ENCODE measurements at regions not wholly inside any gene's neighbourhood (a gene's known extent, or its start where the extent isn't known, plus 50 kb on each side); places are given as distances from the start of the nearest gene placed in this dataset.

DNA sequence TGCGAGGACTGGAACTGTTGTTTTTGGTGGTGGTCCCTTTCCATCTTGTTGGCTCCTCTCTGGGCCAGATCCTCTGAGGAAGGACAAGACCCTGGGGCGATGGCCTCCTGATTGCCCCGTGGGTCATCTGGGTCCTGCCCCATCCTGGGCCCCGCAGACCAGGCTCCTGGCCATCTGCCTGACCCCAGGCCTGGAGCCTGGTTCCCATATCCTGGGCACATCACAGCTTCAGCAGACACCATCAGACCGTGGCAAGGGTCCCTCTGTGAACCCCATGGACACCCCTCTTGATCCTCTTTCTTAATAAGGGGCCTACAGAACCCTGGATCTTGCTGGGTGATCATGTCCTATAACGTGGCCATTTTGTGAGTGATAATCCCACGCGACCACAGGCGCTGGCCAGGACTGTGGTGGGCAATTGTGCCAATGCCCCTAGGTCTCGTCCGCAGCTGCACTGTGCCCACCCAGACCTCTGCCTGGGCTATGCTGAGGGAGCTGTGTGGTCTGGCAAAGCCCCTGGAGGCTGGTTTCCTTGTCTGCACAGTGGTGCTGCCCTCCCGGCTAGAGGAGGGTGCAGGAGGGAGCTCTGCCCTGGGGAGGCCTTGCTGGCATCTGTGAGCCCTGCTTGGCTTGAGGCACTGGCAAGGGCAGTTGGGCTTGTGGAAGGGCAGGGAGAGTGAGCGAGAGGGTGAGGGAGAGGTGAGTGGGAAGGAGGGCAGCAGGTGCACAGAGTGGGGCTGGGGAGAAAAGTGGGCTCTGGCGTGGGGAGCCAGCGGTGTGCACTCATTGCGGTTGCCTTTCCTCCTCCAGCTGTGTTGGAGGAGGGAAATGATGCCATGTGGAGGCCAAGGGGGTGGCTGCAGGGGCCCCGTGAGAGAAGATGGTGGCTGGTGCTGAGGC is 53.1 kb upstream of the PRR23E start:
- peaks cover 12% of the 10 kb centered on the region for H3K4me1 ChIP-seq (ENCODE audit: insufficient read depth, insufficient read length)

DNA sequence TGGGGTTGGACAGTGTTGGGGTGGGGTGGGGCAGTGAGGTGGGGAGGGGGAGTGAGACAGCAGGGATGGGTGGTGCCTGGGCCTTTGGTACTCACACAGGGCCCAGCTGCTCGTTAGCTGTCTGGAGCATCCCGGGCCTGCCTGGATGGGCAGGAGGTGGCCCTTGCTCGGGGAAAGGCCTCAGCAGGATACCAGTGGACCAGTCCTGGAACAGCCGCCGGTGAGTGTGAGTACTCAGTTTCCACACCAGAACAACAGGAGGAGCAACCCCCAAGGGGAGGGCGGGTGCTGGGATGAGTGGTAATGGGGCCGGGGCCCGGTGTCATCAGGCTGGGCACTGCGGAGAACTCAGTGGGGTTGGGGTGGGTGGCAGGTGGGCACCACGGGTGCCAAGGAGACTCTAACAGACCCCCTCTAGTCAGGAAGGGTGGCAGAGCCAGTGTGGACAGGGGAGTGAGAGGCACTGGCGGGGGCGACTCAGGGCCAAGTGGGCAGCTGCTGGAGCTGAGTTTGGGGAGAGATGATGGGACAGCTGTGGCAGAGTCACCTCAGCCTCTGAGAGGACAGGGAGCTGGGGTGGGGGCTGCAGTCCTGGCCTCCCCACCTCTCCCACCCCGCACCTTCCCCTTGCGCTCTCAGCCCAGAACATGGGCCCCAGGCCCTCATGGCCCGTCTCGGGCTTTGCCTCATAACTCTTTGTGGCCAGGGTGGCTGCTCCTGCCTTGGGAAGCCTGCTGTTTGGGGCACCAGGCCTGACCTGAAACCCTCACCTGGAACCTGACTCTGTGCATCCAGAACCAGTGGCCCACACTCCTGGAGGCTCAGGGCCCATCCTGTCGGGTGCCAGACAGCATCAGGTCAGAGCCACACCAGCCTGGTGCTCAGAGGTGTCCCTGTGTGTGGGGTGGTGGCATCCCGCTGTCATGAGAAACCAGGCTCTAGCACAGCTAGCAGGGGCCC is 52.1 kb upstream of the PRR23E start:
- DNase-seq (ENCODE audit: low read depth, low spot score), result no peak
- Histone ChIP-seq H3K4me3 (ENCODE audit: insufficient read length, low read depth) (no peak overlapping the region), H3K9ac (ENCODE audit: insufficient read length, low read depth) (no peak overlapping the region), H3K9me3 (ENCODE audit: insufficient read depth, low read length) (no peaks in the 10 kb centered on the region), H3K36me3 (ENCODE audit: insufficient read depth, insufficient read length, low read length) (no peaks in the 10 kb centered on the region), H3K27me3 (ENCODE audit: insufficient read depth, insufficient read length) (peaks cover 25% of the 10 kb centered on the region), H3K4me1 (ENCODE audit: insufficient read depth, insufficient read length) (peaks cover 6% of the 10 kb centered on the region)
- TF ChIP-seq YY1 (IDR thresholded peaks at IDR 0.05; ENCODE audit: insufficient read depth, insufficient read length) (no peak), ZNF274 (IDR thresholded peaks at IDR 0.05; ENCODE audit: low read depth, low read length) (no peak), SUZ12 (IDR thresholded peaks at IDR 0.05; ENCODE audit: extremely low read depth, insufficient read depth, insufficient read length) (no peak)

More for the DNA sequence above, 53.1 kb upstream of the PRR23E start:
- Histone ChIP-seq H3K4me3 (ENCODE audit: insufficient read length, low read depth) (no peak overlapping the region), H3K9ac (ENCODE audit: insufficient read length, low read depth) (no peak overlapping the region), H3K36me3 (ENCODE audit: insufficient read depth, insufficient read length, low read length) (no peaks in the 10 kb centered on the region), H3K27me3 (ENCODE audit: insufficient read depth, insufficient read length) (peaks cover 34% of the 10 kb centered on the region), H3K9me3 (ENCODE audit: insufficient read depth, low read length) (no peaks in the 10 kb centered on the region)
- TF ChIP-seq SUZ12 (IDR thresholded peaks at IDR 0.05; ENCODE audit: extremely low read depth, insufficient read depth, insufficient read length) (no peak), YY1 (IDR thresholded peaks at IDR 0.05; ENCODE audit: insufficient read depth, insufficient read length) (no peak)
- no peak for DNase-seq (ENCODE audit: low read depth, low spot score)

DNA sequence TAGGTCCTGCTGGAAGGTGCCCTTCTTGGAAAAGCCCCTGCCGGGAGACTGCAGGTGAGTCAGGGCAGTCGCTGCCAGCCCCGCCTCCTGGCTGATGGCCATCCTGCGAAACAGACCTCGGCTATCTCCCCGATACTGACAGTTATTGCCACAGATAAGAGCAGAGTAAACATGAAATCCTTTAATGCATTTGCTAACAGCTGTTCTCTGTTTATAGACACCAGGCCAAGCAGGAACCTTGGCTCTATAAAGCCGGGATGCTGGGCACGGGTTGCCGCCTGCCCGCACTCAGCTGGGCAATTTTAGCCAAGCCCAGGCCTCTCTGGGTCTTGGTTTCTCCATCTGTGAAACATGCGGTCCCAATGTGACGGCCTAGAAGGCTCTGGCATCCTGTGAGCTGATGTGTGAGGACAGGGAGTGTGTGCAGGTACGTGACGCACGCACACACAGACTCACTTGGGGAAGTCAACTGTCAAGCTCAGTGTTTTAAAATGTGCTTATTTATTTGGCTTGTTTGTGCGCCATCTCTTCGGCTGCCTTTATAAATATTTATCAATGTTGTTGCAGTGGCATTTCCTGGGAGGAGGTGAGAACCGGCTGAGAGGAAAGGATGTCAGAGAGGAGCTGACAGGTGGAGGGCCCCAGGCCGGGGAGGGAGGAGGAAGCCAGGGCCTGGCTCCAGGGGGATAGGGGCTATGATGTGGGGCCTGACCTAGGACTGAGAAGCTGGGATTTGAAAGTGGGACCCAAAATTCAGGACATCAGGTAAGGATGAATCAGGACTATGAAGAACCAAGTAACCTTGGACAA is 50.8 kb upstream of the PRR23E start:
- H3K4me1 ChIP-seq (ENCODE audit: insufficient read depth, insufficient read length), result no peaks in the 10 kb centered on the region
- no peak overlapping the region for H3K9ac ChIP-seq (ENCODE audit: insufficient read length, low read depth)
- H3K9me3 ChIP-seq (ENCODE audit: insufficient read depth, low read length), result no peaks in the 10 kb centered on the region
- DNase-seq (ENCODE audit: low read depth, low spot score), result no peak
- no peaks in the 10 kb centered on the region for H3K36me3 ChIP-seq (ENCODE audit: insufficient read depth, insufficient read length, low read length)
- peaks cover 17% of the 10 kb centered on the region for H3K27me3 ChIP-seq (ENCODE audit: insufficient read depth, insufficient read length)
- TF ChIP-seq YY1 (IDR thresholded peaks at IDR 0.05; ENCODE audit: insufficient read depth, insufficient read length) (no peak), ZNF274 (IDR thresholded peaks at IDR 0.05; ENCODE audit: low read depth, low read length) (no peak), SUZ12 (IDR thresholded peaks at IDR 0.05; ENCODE audit: extremely low read depth, insufficient read depth, insufficient read length) (no peak)
- no peak overlapping the region for H3K4me3 ChIP-seq (ENCODE audit: insufficient read length, low read depth)

Measured in NT2/D1 (cell line).